ENCODE measurements at regions not wholly inside any gene's neighbourhood (a gene's known extent, or its start where the extent isn't known, plus 50 kb on each side); places are given as distances from the start of the nearest gene placed in this dataset.

GRCh38 chr10:84951616-84952015 lies 623.2 kb downstream of the CCSER2 start:
- TF ChIP-seq POLR2A (IDR thresholded peaks at IDR 0.05; ENCODE audit: low read depth, low read length) (no peak), POLR2AphosphoS5 (IDR thresholded peaks at IDR 0.05; ENCODE audit: low read depth, low read length) (no peak)

Measured in GM12892 (cell line).